OCI-LY1 (cell line): ENCODE measurements at regions not wholly inside any gene's neighbourhood (a gene's known extent, or its start where the extent isn't known, plus 50 kb on each side); places are given as distances from the start of the nearest gene placed in this dataset.

Source experiments
- H2AFZ ChIP-seq: fragments of 200-600 bp; sonication (generic), shearing (Covaris generic); 2 replicates; pipeline ENCODE4 v1.6.0; 2014; ENCODE audit warnings: antibody characterized with exemption, mild to moderate bottlenecking, low read length
- H3F3A ChIP-seq: fragments of 200-600 bp; sonication (generic), shearing (Covaris generic); 2 replicates; pipeline ENCODE4 v1.6.0; 2014; ENCODE audit warnings: mild to moderate bottlenecking, antibody characterized with exemption, low read length, moderate library complexity; ENCODE audit not compliant: insufficient read depth
- H3K27ac ChIP-seq: fragments of 200-600 bp; sonication (generic); 2 replicates; pipeline ENCODE4 v1.5.1; 2014; ENCODE audit warnings: low read length, mixed run types, mild to moderate bottlenecking, low read depth; ENCODE audit not compliant: poor library complexity, severe bottlenecking
- H3K27me3 ChIP-seq: fragments of 200-600 bp; sonication (generic); 2 replicates; pipeline ENCODE4 v1.6.0; 2014; ENCODE audit warnings: antibody characterized with exemption, mild to moderate bottlenecking, low read length, moderate library complexity; ENCODE audit not compliant: insufficient read depth
- H3K36me3 ChIP-seq: fragments of 200-600 bp; sonication (generic); 2 replicates; pipeline ENCODE4 v1.6.1; 2014; ENCODE audit warnings: mild to moderate bottlenecking, antibody characterized with exemption, low read length, moderate library complexity, mixed read lengths; ENCODE audit not compliant: insufficient read depth
- H3K4me1 ChIP-seq: fragments of 200-600 bp; sonication (generic); 2 replicates; pipeline ENCODE4 v1.5.1; 2014; ENCODE audit warnings: mild to moderate bottlenecking, low read length, moderate library complexity; ENCODE audit not compliant: insufficient read depth, severe bottlenecking
- H3K4me2 ChIP-seq: fragments of 200-600 bp; sonication (generic), shearing (Covaris generic); 2 replicates; pipeline ENCODE4 v1.6.1; 2014; ENCODE audit warnings: low read length
- H3K4me3 ChIP-seq: fragments of 200-600 bp; sonication (generic); 2 replicates; pipeline ENCODE4 v1.5.1; 2014; ENCODE audit warnings: low read length, low read depth, mild to moderate bottlenecking, mixed read lengths; ENCODE audit not compliant: poor library complexity, severe bottlenecking
- H3K79me2 ChIP-seq: fragments of 200-600 bp; shearing (Covaris generic); 2 replicates; pipeline ENCODE4 v1.6.1; 2016; ENCODE audit warnings: mixed run types, low read length, mixed read lengths; ENCODE audit not compliant: insufficient read depth
- H3K9ac ChIP-seq: fragments of 200-600 bp; sonication (generic), shearing (Covaris generic); 2 replicates; pipeline ENCODE4 v1.6.1; 2014; ENCODE audit warnings: mild to moderate bottlenecking, low read length, mixed read lengths
- H3K9me2 ChIP-seq: fragments of 200-600 bp; sonication (generic), shearing (Covaris generic); 2 replicates; pipeline ENCODE4 v1.6.1; 2014; ENCODE audit warnings: low read depth, mild to moderate bottlenecking, low read length, mixed read lengths
- H3K9me3 ChIP-seq: fragments of 200-600 bp; shearing (Covaris generic); 2 replicates; pipeline ENCODE4 v1.6.1; 2014; ENCODE audit warnings: low read length, mixed read lengths
- H4K20me1 ChIP-seq: fragments of 200-600 bp; sonication (generic), shearing (Covaris generic); 2 replicates; pipeline ENCODE4 v1.6.0; 2016; ENCODE audit warnings: mild to moderate bottlenecking, low read length; ENCODE audit not compliant: insufficient read depth
- EZH2 ChIP-seq: fragments of 200-600 bp; sonication (generic), shearing (Covaris generic); IDR thresholded peaks from 2 replicates; pipeline ENCODE4 v1.8.0; 2017; ENCODE audit warnings: borderline replicate concordance, mixed run types, mild to moderate bottlenecking, antibody characterized with exemption, low read length, moderate library complexity, mixed read lengths
- TF ChIP-seq, protein P1 (sequence below): fragments of 200-600 bp; sonication (generic), shearing (Covaris generic); IDR thresholded peaks from 2 replicates; pipeline ENCODE4 v1.5.1; 2017; ENCODE audit warnings: mild to moderate bottlenecking, antibody characterized with exemption, low read length, moderate library complexity, mixed read lengths

DNA sequence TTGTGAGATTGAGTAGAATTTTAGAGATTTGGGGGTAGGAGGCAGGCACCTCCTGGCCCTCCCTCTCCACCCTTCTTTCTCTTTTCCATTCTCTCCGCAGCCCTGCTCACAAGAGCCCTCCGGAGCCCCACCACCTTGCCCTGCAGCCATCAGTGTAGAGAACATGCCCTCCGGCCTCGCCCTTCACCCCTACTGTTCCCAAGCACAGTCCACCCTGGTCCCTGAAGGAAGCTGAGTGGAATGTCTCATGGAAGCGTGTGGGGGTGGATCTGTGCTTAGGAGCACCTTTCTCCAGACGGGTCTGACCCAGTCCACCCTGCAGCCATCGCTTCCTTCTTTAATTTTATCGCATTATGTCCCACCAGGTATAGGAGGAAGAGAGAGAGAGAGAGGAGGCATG lies 267.1 kb downstream of the NSG2 start:
- Histone ChIP-seq H2AFZ (no peak overlapping the region), H3K4me1 (no peaks in the 10 kb centered on the region), H3K27me3 (0 out of 2 replicates have a peak, but pooled peaks cover 11% of the 10 kb centered on the region), H3K27ac (no peak overlapping the region), H3K9ac (no peak overlapping the region), H3K4me2 (no peak overlapping the region), H3F3A (no peaks in the 10 kb centered on the region), H3K36me3 (no peaks in the 10 kb centered on the region), H3K9me2 (no peaks in the 10 kb centered on the region), H4K20me1 (no peaks in the 10 kb centered on the region), H3K9me3 (no peaks in the 10 kb centered on the region), H3K4me3 (no peak overlapping the region), H3K79me2 (no peaks in the 10 kb centered on the region)
- TF ChIP-seq, protein P1, sequence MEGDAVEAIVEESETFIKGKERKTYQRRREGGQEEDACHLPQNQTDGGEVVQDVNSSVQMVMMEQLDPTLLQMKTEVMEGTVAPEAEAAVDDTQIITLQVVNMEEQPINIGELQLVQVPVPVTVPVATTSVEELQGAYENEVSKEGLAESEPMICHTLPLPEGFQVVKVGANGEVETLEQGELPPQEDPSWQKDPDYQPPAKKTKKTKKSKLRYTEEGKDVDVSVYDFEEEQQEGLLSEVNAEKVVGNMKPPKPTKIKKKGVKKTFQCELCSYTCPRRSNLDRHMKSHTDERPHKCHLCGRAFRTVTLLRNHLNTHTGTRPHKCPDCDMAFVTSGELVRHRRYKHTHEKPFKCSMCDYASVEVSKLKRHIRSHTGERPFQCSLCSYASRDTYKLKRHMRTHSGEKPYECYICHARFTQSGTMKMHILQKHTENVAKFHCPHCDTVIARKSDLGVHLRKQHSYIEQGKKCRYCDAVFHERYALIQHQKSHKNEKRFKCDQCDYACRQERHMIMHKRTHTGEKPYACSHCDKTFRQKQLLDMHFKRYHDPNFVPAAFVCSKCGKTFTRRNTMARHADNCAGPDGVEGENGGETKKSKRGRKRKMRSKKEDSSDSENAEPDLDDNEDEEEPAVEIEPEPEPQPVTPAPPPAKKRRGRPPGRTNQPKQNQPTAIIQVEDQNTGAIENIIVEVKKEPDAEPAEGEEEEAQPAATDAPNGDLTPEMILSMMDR, result no peak
- TF ChIP-seq EZH2, result no peak

DNA sequence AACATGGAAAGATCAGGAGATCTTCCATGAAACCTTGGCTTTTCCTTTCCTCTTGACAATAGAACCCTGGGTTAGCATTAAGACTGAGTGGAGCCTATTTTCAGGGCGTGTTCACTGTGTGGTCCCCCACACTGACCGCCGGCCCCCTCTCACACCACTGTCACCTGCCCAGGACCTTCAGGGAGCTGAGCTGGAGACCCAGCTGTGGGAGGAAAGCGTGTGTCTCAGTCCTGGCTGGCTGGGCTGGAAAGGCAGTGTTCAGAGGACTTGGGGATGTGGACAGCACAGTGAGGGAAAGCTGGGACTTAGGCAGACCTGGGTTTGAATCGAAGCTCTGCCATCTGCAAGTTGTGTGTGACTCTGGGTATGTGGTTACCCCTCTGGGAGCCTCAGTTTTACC lies 268.1 kb downstream of the NSG2 start:
- Histone ChIP-seq H3K4me1 (no peaks in the 10 kb centered on the region), H3K4me2 (no peak overlapping the region), H2AFZ (no peak overlapping the region), H3K36me3 (no peaks in the 10 kb centered on the region), H3K27me3 (0 out of 2 replicates have a peak, but pooled peaks cover 5% of the 10 kb centered on the region), H3K4me3 (no peak overlapping the region), H3K9me2 (no peaks in the 10 kb centered on the region), H3K27ac (no peak overlapping the region), H3K79me2 (no peaks in the 10 kb centered on the region), H3K9me3 (no peaks in the 10 kb centered on the region), H4K20me1 (no peaks in the 10 kb centered on the region), H3K9ac (no peak overlapping the region), H3F3A (no peaks in the 10 kb centered on the region)
- no peak for TF ChIP-seq EZH2
- TF ChIP-seq, protein P1, result no peak

DNA sequence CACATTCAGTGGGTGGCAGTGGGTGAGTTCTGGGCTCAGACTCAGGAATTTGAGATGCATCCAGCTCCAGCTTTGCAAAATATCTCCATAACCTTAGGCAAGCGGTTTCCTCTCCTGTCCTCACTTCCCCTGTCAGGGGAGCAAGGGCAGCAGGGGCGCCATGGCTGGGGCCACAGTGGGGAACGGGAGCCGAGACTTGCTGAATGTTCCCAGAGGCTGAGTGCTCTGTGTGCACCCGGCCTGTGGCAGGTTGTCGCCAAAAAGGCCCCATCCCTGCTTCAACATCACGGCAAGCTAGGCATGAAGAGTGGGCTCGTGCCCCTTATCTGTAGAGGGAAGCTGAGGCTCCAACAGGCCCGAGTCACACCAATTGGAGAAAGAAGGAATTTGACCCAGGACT lies 268.8 kb downstream of the NSG2 start:
- Histone ChIP-seq H3K4me2 (no peak overlapping the region), H3K27ac (no peak overlapping the region), H3K79me2 (no peaks in the 10 kb centered on the region), H3K9ac (no peak overlapping the region), H3K4me1 (no peaks in the 10 kb centered on the region), H3K9me3 (no peaks in the 10 kb centered on the region), H3K4me3 (no peak overlapping the region), H4K20me1 (no peaks in the 10 kb centered on the region), H3K27me3 (0 out of 2 replicates have a peak, but pooled peaks cover 5% of the 10 kb centered on the region), H3K9me2 (no peaks in the 10 kb centered on the region), H2AFZ (no peak overlapping the region), H3K36me3 (no peaks in the 10 kb centered on the region), H3F3A (no peaks in the 10 kb centered on the region)
- TF ChIP-seq, protein P1, result no peak
- no peak for TF ChIP-seq EZH2
